IMR-90 (cell line): ENCODE measurements at regions not wholly inside any gene's neighbourhood (a gene's known extent, or its start where the extent isn't known, plus 50 kb on each side); places are given as distances from the start of the nearest gene placed in this dataset.

Source experiments
- ATAC-seq: fragments of 200-7000 bp; cut with Tn5 transposase; 2 replicates; pipeline ENCODE4 v1.9.1; 2020; ENCODE audit warnings: low read depth, mild to moderate bottlenecking, moderate library complexity
- BruUV-seq: library from RNA; stranded (reverse); fragments of 400-500 nt; replicated peaks from 2 replicates; lab custom pipeline; 2021; lab: Mats Ljungman, UMichigan
- CTCF ChIA-PET: fragments of 300-600 bp; formaldehyde crosslinking; extraction: SDS; loops from one replicate; lab custom pipeline; 2021; ENCODE audit warnings: antibody characterized with exemption; lab: Yijun Ruan, JAX
- POLR2A ChIA-PET: fragments of 300-600 bp; sonication (Branson Sonifier 250); formaldehyde crosslinking; loops from one replicate; lab custom pipeline; 2022; ENCODE audit warnings: antibody characterized with exemption; ENCODE audit not compliant: unreplicated experiment; lab: Charles Lee
- DNase-seq: peaks from one replicate; pipeline ENCODE4 v3.0.0; 2013
- H2AFZ ChIP-seq: replicated peaks from 2 replicates; pipeline ENCODE3; 2013; ENCODE audit warnings: low read length, mild to moderate bottlenecking; ENCODE audit not compliant: poor library complexity
- H2AK5ac ChIP-seq: 2 replicates; pipeline ENCODE4 v1.6.1; 2013; ENCODE audit warnings: low read depth, low read length, inconsistent platforms
- H2AK9ac ChIP-seq: replicated peaks from 2 replicates; pipeline ENCODE3; 2013; ENCODE audit warnings: mild to moderate bottlenecking, low read depth, low read length, moderate library complexity; ENCODE audit not compliant: poor library complexity
- H2BK120ac ChIP-seq: 2 replicates; pipeline ENCODE4 v1.6.1; 2013; ENCODE audit warnings: low read depth, low read length, inconsistent platforms
- H2BK15ac ChIP-seq: 3 replicates; pipeline ENCODE4 v1.6.1; 2013; ENCODE audit warnings: low read depth, low read length, inconsistent platforms
- H2BK20ac ChIP-seq: 2 replicates; pipeline ENCODE4 v1.6.1; 2013; ENCODE audit warnings: low read depth, mild to moderate bottlenecking, inconsistent platforms, low read length, moderate library complexity
- H2BK5ac ChIP-seq: 2 replicates; pipeline ENCODE4 v1.6.1; 2013; ENCODE audit warnings: mild to moderate bottlenecking, low read depth, low read length, inconsistent platforms; ENCODE audit not compliant: poor library complexity, severe bottlenecking
- H3K14ac ChIP-seq: replicated peaks from 2 replicates; pipeline ENCODE4 v1.6.1; 2013; ENCODE audit warnings: low read depth, low read length, inconsistent platforms
- H3K18ac ChIP-seq: 2 replicates; pipeline ENCODE4 v1.6.1; 2013; ENCODE audit warnings: low read depth, low read length, control low read depth
- H3K23ac ChIP-seq: 2 replicates; pipeline ENCODE4 v1.6.1; 2013; ENCODE audit warnings: low read depth, low read length, inconsistent platforms
- H3K27ac ChIP-seq: 2 replicates; pipeline ENCODE4 v1.5.1; 2013; ENCODE audit warnings: mild to moderate bottlenecking, control low read depth, low read length; ENCODE audit not compliant: insufficient read depth
- H3K27me3 ChIP-seq: 2 replicates; pipeline ENCODE4 v1.6.1; 2013; ENCODE audit warnings: low read length; ENCODE audit not compliant: control insufficient read depth, insufficient read depth
- H3K36me3 ChIP-seq: 2 replicates; pipeline ENCODE4 v1.6.1; 2013; ENCODE audit warnings: low read length, mixed read lengths; ENCODE audit not compliant: control insufficient read depth, insufficient read depth
- H3K4ac ChIP-seq: 2 replicates; pipeline ENCODE4 v1.6.1; 2013; ENCODE audit warnings: low read depth, low read length, inconsistent platforms
- H3K4me1 ChIP-seq: 2 replicates; pipeline ENCODE4 v1.6.1; 2013; ENCODE audit warnings: low read length, mixed read lengths; ENCODE audit not compliant: control insufficient read depth, insufficient read depth
- H3K4me2 ChIP-seq: 2 replicates; pipeline ENCODE4 v1.6.1; 2013; ENCODE audit warnings: low read depth, mild to moderate bottlenecking, control low read depth, low read length, moderate library complexity
- H3K4me3 ChIP-seq: 2 replicates; pipeline ENCODE4 v1.5.1; 2013; ENCODE audit warnings: low read depth, mild to moderate bottlenecking, control low read depth, low read length, moderate library complexity; ENCODE audit not compliant: insufficient read depth
- H3K56ac ChIP-seq: 2 replicates; pipeline ENCODE4 v1.6.1; 2013; ENCODE audit warnings: low read length, inconsistent platforms; ENCODE audit not compliant: insufficient read depth; ENCODE audit errors: extremely low read depth
- H3K79me1 ChIP-seq, 2 experiments: 2 replicates each; pipeline ENCODE4 v1.6.1; 2013; ENCODE audit warnings: low read length in 2 of 2, inconsistent platforms in 1 of 2, low read depth in 1 of 2
- H3K9ac ChIP-seq: 2 replicates; pipeline ENCODE4 v1.6.1; 2013; ENCODE audit warnings: low read depth, low read length, control low read depth
- H3K9me1 ChIP-seq: 2 replicates; pipeline ENCODE4 v1.6.1; 2013; ENCODE audit warnings: low read length, inconsistent platforms; ENCODE audit not compliant: insufficient read depth
- H3K9me3 ChIP-seq: 2 replicates; pipeline ENCODE4 v1.6.1; 2013; ENCODE audit warnings: low read length; ENCODE audit not compliant: control insufficient read depth, insufficient read depth
- H4K20me1 ChIP-seq: 2 replicates; pipeline ENCODE4 v1.6.1; 2013; ENCODE audit warnings: low read length, inconsistent platforms; ENCODE audit not compliant: insufficient read depth
- H4K5ac ChIP-seq: 2 replicates; pipeline ENCODE4 v1.6.1; 2013; ENCODE audit warnings: mild to moderate bottlenecking, low read depth, low read length, control low read depth
- H4K8ac ChIP-seq, 2 experiments: 2 replicates each; pipeline ENCODE4 v1.6.1; 2013; ENCODE audit warnings: low read depth in 2 of 2, low read length in 2 of 2, control low read depth in 1 of 2, inconsistent platforms in 1 of 2
- H4K91ac ChIP-seq: 2 replicates; pipeline ENCODE4 v1.6.1; 2013; ENCODE audit warnings: low read depth, low read length, inconsistent platforms; ENCODE audit not compliant: insufficient read depth
- BHLHE40 ChIP-seq: fragments of 150-350 bp; IDR thresholded peaks from 2 replicates; pipeline ENCODE4 v1.6.1; 2016; ENCODE audit warnings: mild to moderate bottlenecking, low read depth, low read length
- CEBPB ChIP-seq: IDR thresholded peaks from 2 replicates; pipeline ENCODE4 v1.6.1; 2012; ENCODE audit warnings: low read depth, low read length, improper control_type of control experiment
- NFE2L2 ChIP-seq: fragments of 150-350 bp; IDR thresholded peaks from 2 replicates; pipeline ENCODE4 v1.6.1; 2016; ENCODE audit warnings: low read depth, mild to moderate bottlenecking, low read length
- RCOR1 ChIP-seq: IDR thresholded peaks from 2 replicates; pipeline ENCODE4 v1.6.1; 2012; ENCODE audit warnings: mild to moderate bottlenecking, low read length, improper control_type of control experiment; ENCODE audit not compliant: insufficient replicate concordance
- RFX5 ChIP-seq: IDR thresholded peaks from 2 replicates; pipeline ENCODE4 v1.8.0; 2012; ENCODE audit warnings: low read depth, mild to moderate bottlenecking, low read length, moderate library complexity
- SMC3 ChIP-seq: fragments of 150-350 bp; IDR thresholded peaks from 2 replicates; pipeline ENCODE4 v1.6.1; 2016; ENCODE audit warnings: low read depth, mild to moderate bottlenecking, antibody characterized with exemption, low read length, moderate library complexity
- USF2 ChIP-seq: fragments of 150-350 bp; IDR thresholded peaks from 2 replicates; pipeline ENCODE4 v1.6.1; 2017; ENCODE audit warnings: mild to moderate bottlenecking, antibody characterized with exemption, low read length, low read depth
- WGBS, 2 experiments: methylation state at CpG; one replicate each; pipeline versions ENCODE4 v1.1.5 to v1.1.7; 2013; ENCODE audit warnings: missing lambda C conversion rate in 2 of 2; ENCODE audit not compliant: insufficient read length in 1 of 2; ENCODE audit errors: extremely low coverage in 2 of 2; 5-methylcytosine and 5-hydroxymethylcytosine counted together
- dilution Hi-C: fragments of 300-500 bp; cut with HindIII; formaldehyde crosslinking; loops from one replicate; pipeline ENCODE4 v1.14.3; 2018; ENCODE audit warnings: low sequenced_read_pairs; ENCODE audit not compliant: unreplicated experiment
- in situ Hi-C: fragments of 300-500 bp; cut with MboI; formaldehyde crosslinking; loops from 3 replicates; pipeline ENCODE4 v1.14.3; 2019; ENCODE audit warnings: low sequenced_read_pairs, inconsistent platforms, mixed read lengths
- intact Hi-C: fragments of 100-400 bp; cut with micrococcal nuclease; formaldehyde crosslinking; loops from 2 replicates; pipeline ENCODE4 v1.10.0; 2022

- no peak overlapping the region for H2BK5ac ChIP-seq
- H3K9me1 ChIP-seq: no peaks in the 10 kb centered on the region
- POLR2A ChIA-PET: no interaction called here
- H4K91ac ChIP-seq: no peak overlapping the region
- no peaks in the 10 kb centered on the region for H3K9me3 ChIP-seq
- intact Hi-C loops: no loop called here
- H4K5ac ChIP-seq: no peak overlapping the region
- ATAC-seq (no peak), DNase-seq (no peak)
- no peak overlapping the region for H3K14ac ChIP-seq
- CTCF ChIA-PET: interaction anchor here (0.6 kb wide), 1 partner anchor 171 kb away, joined by 3 read pairs; no protein-coding TSS in a partner anchor
- dilution Hi-C loops: no loop called here
- no peak overlapping the region for H3K56ac ChIP-seq
- H2BK15ac ChIP-seq: no peak overlapping the region
- H3K36me3 ChIP-seq: no peaks in the 10 kb centered on the region
- H2BK120ac ChIP-seq: no peak overlapping the region
- TF ChIP-seq RCOR1 (no peak), USF2 (no peak), CEBPB (no peak), SMC3 (no peak), NFE2L2 (no peak), RFX5 (no peak), BHLHE40 (no peak)
- WGBS, 2 experiments: no CpG with 5 or more reads among the region's 1 CpG
- no peaks in the 10 kb centered on the region for H4K20me1 ChIP-seq
- H2BK20ac ChIP-seq: no peak overlapping the region
- H3K4me2 ChIP-seq: no peak overlapping the region
- no peak overlapping the region for H2AK9ac ChIP-seq
- no peak overlapping the region for H2AFZ ChIP-seq
- H4K8ac ChIP-seq: no peak overlapping the region
- H3K9ac ChIP-seq: no peak overlapping the region
- no peak overlapping the region for H2AK5ac ChIP-seq
- H3K27ac ChIP-seq: no peak overlapping the region
- H3K4me3 ChIP-seq: no peak overlapping the region
- in situ Hi-C loops: no loop called here
- H3K4me1 ChIP-seq: no peaks in the 10 kb centered on the region
- H3K79me1 ChIP-seq: no peaks in the 10 kb centered on the region
- H3K27me3 ChIP-seq: no peaks in the 10 kb centered on the region
- no TSS peak for BruUV-seq
- H3K18ac ChIP-seq: no peak overlapping the region
- H3K4ac ChIP-seq: no peak overlapping the region
- H3K23ac ChIP-seq: no peak overlapping the region
These were observed 161.4 kb downstream of the TMEM200A start for GRCh38 chr6:130527173-130527572.
